CD4-positive, alpha-beta T cell (primary cell): ENCODE measurements at regions not wholly inside any gene's neighbourhood (a gene's known extent, or its start where the extent isn't known, plus 50 kb on each side); places are given as distances from the start of the nearest gene placed in this dataset.

Source experiments
- ATAC-seq: fragments of 200-7000 bp; cut with Tn5 transposase; one replicate; pipeline ENCODE4 v1.10.0; 2022; ENCODE audit warnings: mild to moderate bottlenecking; ENCODE audit not compliant: poor library complexity
- CTCF ChIA-PET: fragments of 350-600 bp; sonication (Branson Sonifier 250); formaldehyde crosslinking; loops from one replicate; lab custom pipeline; 2021; ENCODE audit warnings: antibody characterized with exemption, inconsistent platforms; lab: Charles Lee
- POLR2A ChIA-PET: fragments of 350-600 bp; sonication (Branson Sonifier 250); formaldehyde crosslinking; loops from one replicate; lab custom pipeline; 2021; ENCODE audit warnings: antibody characterized with exemption, inconsistent platforms; lab: Charles Lee
- DNase-seq, 14 experiments: peaks; one replicate each; pipeline ENCODE4 v3.0.0-alpha.2; 2013 to 2020; ENCODE audit warnings: mixed read lengths in 2 of 14
- H3K27ac ChIP-seq, 2 donors: one replicate each; pipeline versions ENCODE4 v1.5.1 to v1.7.0; 2013; ENCODE audit warnings: low read length in 2 of 2, low read depth in 1 of 2, mild to moderate bottlenecking in 1 of 2
- H3K27me3 ChIP-seq, 2 experiments: 1 replicate in 1 of 2; 2 replicates in 1 of 2; pipeline versions ENCODE4 v1.6.1 to v1.7.0; 2013; ENCODE audit warnings: low read length in 2 of 2, control low read depth in 1 of 2, mild to moderate bottlenecking in 1 of 2, moderate library complexity in 1 of 2; ENCODE audit not compliant: insufficient read depth in 2 of 2, control insufficient read depth in 1 of 2
- H3K36me3 ChIP-seq: one replicate; pipeline ENCODE4 v1.6.1; 2013; ENCODE audit warnings: low read length, control low read depth; ENCODE audit not compliant: insufficient read depth
- H3K4me1 ChIP-seq: one replicate; pipeline ENCODE4 v1.6.1; 2013; ENCODE audit warnings: low read length, control low read depth; ENCODE audit not compliant: insufficient read depth
- H3K4me3 ChIP-seq: one replicate; pipeline ENCODE4 v1.5.1; 2013; ENCODE audit warnings: mild to moderate bottlenecking, low read length, moderate library complexity
- H3K9me3 ChIP-seq, 2 experiments: 1 replicate in 1 of 2; 2 replicates in 1 of 2; pipeline versions ENCODE4 v1.6.1 to v1.7.0; 2013; ENCODE audit warnings: low read length in 2 of 2, mild to moderate bottlenecking in 2 of 2, control low read depth in 1 of 2, moderate library complexity in 1 of 2; ENCODE audit not compliant: control insufficient read depth in 1 of 2, insufficient read depth in 1 of 2
- H3K27ac Mint-ChIP-seq: one replicate; pipeline ENCODE4 v1.8.0; 2020; ENCODE audit warnings: mixed read lengths
- H3K27me3 Mint-ChIP-seq: one replicate; pipeline ENCODE4 v1.8.0; 2021; ENCODE audit warnings: mixed read lengths
- H3K36me3 Mint-ChIP-seq: one replicate; pipeline ENCODE4 v1.8.0; 2021; ENCODE audit warnings: low read depth, mixed read lengths
- H3K4me1 Mint-ChIP-seq: one replicate; pipeline ENCODE4 v1.8.0; 2021; ENCODE audit warnings: low read depth, mixed read lengths
- H3K4me3 Mint-ChIP-seq: one replicate; pipeline ENCODE4 v1.8.0; 2020; ENCODE audit warnings: mild to moderate bottlenecking, mixed read lengths
- H3K9me3 Mint-ChIP-seq: one replicate; pipeline ENCODE4 v1.8.0; 2020; ENCODE audit warnings: mixed read lengths
- intact Hi-C, 2 experiments: fragments of 100-400 bp; cut with DNase I in 1 of 2; cut with micrococcal nuclease in 1 of 2; formaldehyde crosslinking; loops; one replicate each; pipeline versions ENCODE4 v1.15.1 to v1.9.0; 2023 to 2025; cut with DNase I, micrococcal nuclease
- TF ChIP-seq, protein P1 (sequence below): fragments of 200-600 bp; IDR thresholded peaks from one replicate; pipeline ENCODE4 v1.8.0; 2022; ENCODE audit warnings: antibody characterized with exemption, mild to moderate bottlenecking

DNA sequence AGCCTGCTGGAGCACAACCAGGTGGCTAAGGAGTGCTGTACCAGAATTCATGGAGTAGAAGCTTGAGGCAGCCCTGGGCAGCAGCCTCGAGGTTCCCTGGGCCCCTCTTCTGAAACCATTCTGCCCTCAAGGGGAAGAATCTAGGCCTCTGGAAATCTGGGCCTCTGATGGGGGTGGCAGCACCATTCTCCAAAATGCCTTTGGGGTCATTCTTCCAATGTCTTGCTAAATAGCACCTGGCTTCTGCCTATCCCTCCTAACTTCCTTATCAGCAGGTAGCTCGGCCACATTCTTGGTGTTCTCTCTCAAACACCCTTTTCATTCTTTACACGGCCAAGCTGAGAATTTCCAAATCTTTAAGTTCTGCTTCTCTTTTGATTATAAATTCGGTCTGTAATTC is 473.6 kb downstream of the BCOR start:
- Histone ChIP-seq H3K4me3 (no peak overlapping the region), H3K27ac (no peak overlapping the region), H3K36me3 (no peaks in the 10 kb centered on the region), H3K9me3 (peaks cover 0 to 11% of the 10 kb centered on the region in 2 experiments), H3K4me1 (peaks cover 4% of the 10 kb centered on the region), H3K27me3 (no peaks in the 10 kb centered on the region)
- Mint-ChIP-seq H3K27ac (no peak overlapping the region), H3K27me3 (no peaks in the 10 kb centered on the region), H3K9me3 (peaks cover 4% of the 10 kb centered on the region), H3K4me3 (no peak overlapping the region), H3K36me3 (no peaks in the 10 kb centered on the region), H3K4me1 (peaks cover 8% of the 10 kb centered on the region)
- ChIA-PET CTCF (no interaction called here), POLR2A (no interaction called here)
- TF ChIP-seq, protein P1, sequence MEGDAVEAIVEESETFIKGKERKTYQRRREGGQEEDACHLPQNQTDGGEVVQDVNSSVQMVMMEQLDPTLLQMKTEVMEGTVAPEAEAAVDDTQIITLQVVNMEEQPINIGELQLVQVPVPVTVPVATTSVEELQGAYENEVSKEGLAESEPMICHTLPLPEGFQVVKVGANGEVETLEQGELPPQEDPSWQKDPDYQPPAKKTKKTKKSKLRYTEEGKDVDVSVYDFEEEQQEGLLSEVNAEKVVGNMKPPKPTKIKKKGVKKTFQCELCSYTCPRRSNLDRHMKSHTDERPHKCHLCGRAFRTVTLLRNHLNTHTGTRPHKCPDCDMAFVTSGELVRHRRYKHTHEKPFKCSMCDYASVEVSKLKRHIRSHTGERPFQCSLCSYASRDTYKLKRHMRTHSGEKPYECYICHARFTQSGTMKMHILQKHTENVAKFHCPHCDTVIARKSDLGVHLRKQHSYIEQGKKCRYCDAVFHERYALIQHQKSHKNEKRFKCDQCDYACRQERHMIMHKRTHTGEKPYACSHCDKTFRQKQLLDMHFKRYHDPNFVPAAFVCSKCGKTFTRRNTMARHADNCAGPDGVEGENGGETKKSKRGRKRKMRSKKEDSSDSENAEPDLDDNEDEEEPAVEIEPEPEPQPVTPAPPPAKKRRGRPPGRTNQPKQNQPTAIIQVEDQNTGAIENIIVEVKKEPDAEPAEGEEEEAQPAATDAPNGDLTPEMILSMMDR = no peak
- no peak for DNase-seq
- no peak for ATAC-seq
- intact Hi-C loops = no loop called here

DNA sequence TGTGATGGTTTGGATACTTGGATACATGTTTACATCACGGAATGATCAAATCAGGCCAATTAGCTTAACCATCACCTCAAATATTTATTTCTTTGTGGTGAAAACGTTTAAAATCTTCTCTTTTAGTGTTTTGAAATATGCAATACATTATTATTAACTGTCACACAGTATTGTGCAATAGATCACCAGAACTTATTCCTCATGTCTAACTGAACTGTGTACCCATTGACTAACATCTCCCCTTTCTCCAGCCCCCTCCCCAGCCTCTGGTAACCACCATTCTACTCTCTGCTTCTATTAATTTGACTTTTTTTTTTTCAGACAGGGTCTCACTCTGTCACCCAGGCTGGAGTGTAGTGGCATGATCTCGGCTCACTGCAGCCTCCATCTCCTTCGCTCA is 471.9 kb downstream of the BCOR start:
- peaks cover 0 to 11% of the 10 kb centered on the region in 2 experiments for H3K9me3 ChIP-seq
- H3K27ac ChIP-seq = no peak overlapping the region
- Mint-ChIP-seq H3K9me3 (peaks cover 4% of the 10 kb centered on the region), H3K27ac (no peak overlapping the region), H3K36me3 (no peaks in the 10 kb centered on the region), H3K27me3 (no peaks in the 10 kb centered on the region), H3K4me3 (no peak overlapping the region), H3K4me1 (peaks cover 15% of the 10 kb centered on the region)
- no peaks in the 10 kb centered on the region for H3K36me3 ChIP-seq
- ChIA-PET POLR2A (no interaction called here), CTCF (no interaction called here)
- no peak overlapping the region for H3K4me3 ChIP-seq
- TF ChIP-seq, protein P1 = no peak
- DNase-seq (no peak), ATAC-seq (no peak)
- intact Hi-C loops = no loop called here
- H3K27me3 ChIP-seq = no peaks in the 10 kb centered on the region
- peaks cover 4% of the 10 kb centered on the region for H3K4me1 ChIP-seq

DNA sequence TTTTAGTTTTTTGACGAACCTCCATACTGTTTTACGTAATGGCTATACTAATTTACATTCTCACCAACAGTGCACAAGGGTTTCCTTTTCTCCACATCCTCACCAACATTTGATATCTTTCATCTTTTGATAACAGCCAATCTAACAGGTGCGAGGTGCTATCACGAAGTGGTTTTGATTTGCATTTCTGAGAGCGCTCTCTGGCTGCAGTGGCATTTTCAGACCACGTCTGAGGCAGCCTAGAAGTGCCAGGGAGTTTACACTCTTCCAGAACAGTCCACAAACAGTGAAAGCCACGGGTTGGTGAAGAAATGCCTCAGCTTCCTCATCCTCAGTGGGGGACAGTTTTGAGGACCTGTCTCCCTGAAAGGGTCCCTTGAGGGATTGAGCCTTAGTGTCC is 471.0 kb downstream of the BCOR start:
- DNase-seq = peak in 2 of 14 experiments; percentile 9 to 10
- intact Hi-C loops = no loop called here
- Histone ChIP-seq H3K4me3 (no peak overlapping the region), H3K9me3 (peaks cover 0 to 6% of the 10 kb centered on the region in 2 experiments), H3K4me1 (peaks cover 4% of the 10 kb centered on the region), H3K27ac (no peak overlapping the region), H3K27me3 (no peaks in the 10 kb centered on the region), H3K36me3 (no peaks in the 10 kb centered on the region)
- TF ChIP-seq, protein P1 = no peak
- Mint-ChIP-seq H3K36me3 (no peaks in the 10 kb centered on the region), H3K27me3 (no peaks in the 10 kb centered on the region), H3K4me1 (peaks cover 17% of the 10 kb centered on the region), H3K27ac (no peak overlapping the region), H3K4me3 (no peak overlapping the region), H3K9me3 (peaks cover 3% of the 10 kb centered on the region)
- POLR2A ChIA-PET = no interaction called here
- CTCF ChIA-PET = no interaction called here
- ATAC-seq = peak; percentile 32
